Heart left ventricle (tissue), 13 donors: ENCODE measurements at regions not wholly inside any gene's neighbourhood (a gene's known extent, or its start where the extent isn't known, plus 50 kb on each side); places are given as distances from the start of the nearest gene placed in this dataset.

Experiments used
- CTCF ChIP-seq, 12 donors: fragments of 200-600 bp; sonication (generic) in 4 of 12; IDR thresholded peaks; one replicate each; pipeline versions ENCODE4 v1.5.0 to v1.8.0; 2018 to 2022; ENCODE audit warnings: antibody characterized with exemption in 12 of 12, mild to moderate bottlenecking in 5 of 12
- POLR2A ChIP-seq, 2 donors: fragments of 450-650 bp; IDR thresholded peaks; one replicate each; pipeline ENCODE4 v1.6.1; 2017; ENCODE audit warnings: antibody characterized with exemption in 2 of 2, mild to moderate bottlenecking in 2 of 2, moderate library complexity in 2 of 2
- donor health status: ischemic (EF 13 %, LVEDD 7.1; RV severe dilation, severe dysfunction).
- donor health status: DM: no; HTN: yes; CAD: no.
- donor health status: DM: no; HTN: no; CAD: no.
- donor health status: ischemic (EF 25% LVEDD 6.9; RV normal size, moderate dysfunction).
- donor health status: ischemic (EF 25% LVEDD 5.7; RV mildly dilated, moderate dysfunction).
- donor health status: ischemic (EF 35%, LVEDD 5.7; RV mildly dilated, moderate dysfunction).
- donor health status: nonischemic (EF 11% LVEDD 7.7; RV severe dilation, severe dysfunction).
- donor health status: DM: yes; HTN: yes; CAD: no.
- donor health status: PGD.
- donor health status: ischemic (EF 29% LVEDD 5.4; RV normal size, mild dysfunction).
- donor health status: nonischemic (EF 23%, LVEDD 6.1; RV moderate dilation, normal function).

GRCh38 chr6:145099713-145100112, 635.6 kb downstream of the EPM2A start:
- no peak for TF ChIP-seq CTCF (IDR thresholded peaks at IDR 0.05)
- TF ChIP-seq POLR2A (IDR thresholded peaks at IDR 0.05) = no peak
